Panc1 (cell line): ENCODE measurements at regions not wholly inside any gene's neighbourhood (a gene's known extent, or its start where the extent isn't known, plus 50 kb on each side); places are given as distances from the start of the nearest gene placed in this dataset.

ENCODE experiments used
- CTCF ChIP-seq: fragments of 450-650 bp; IDR thresholded peaks from 2 replicates; pipeline ENCODE4 v1.5.1; 2017; ENCODE audit warnings: mild to moderate bottlenecking
- POLR2AphosphoS5 ChIP-seq: IDR thresholded peaks from 2 replicates; pipeline ENCODE4 v1.6.1; 2012; ENCODE audit warnings: mild to moderate bottlenecking, low read depth, low read length, moderate library complexity
- REST ChIP-seq, 2 experiments: IDR thresholded peaks; 2 replicates each; pipeline ENCODE4 v1.6.1; 2011 to 2012; ENCODE audit warnings: low read depth in 2 of 2, control low read depth in 1 of 2, low read length in 1 of 2, mild to moderate bottlenecking in 1 of 2, moderate library complexity in 1 of 2; ENCODE audit not compliant: insufficient read depth in 1 of 2
- SIN3A ChIP-seq: IDR thresholded peaks from 2 replicates; pipeline ENCODE4 v1.6.1; 2012; ENCODE audit warnings: low read depth, mild to moderate bottlenecking, low read length, moderate library complexity, borderline replicate concordance; ENCODE audit not compliant: insufficient read depth
- TCF7L2 ChIP-seq: IDR thresholded peaks from 2 replicates; pipeline ENCODE4 v1.6.1; 2011; ENCODE audit warnings: mild to moderate bottlenecking, low read depth, low read length, inconsistent platforms

- TF ChIP-seq CTCF (no peak), POLR2AphosphoS5 (no peak), SIN3A (no peak), REST (IDR thresholded peaks at IDR 0.05; ENCODE audit: insufficient read depth in 1 of 2, low read depth in 2 of 2, low read length in 1 of 2) (no peak), TCF7L2 (no peak)
These were observed 848.0 kb downstream of the TUSC7 start for GRCh38 chr3:117557464-117558090.
